Upper lobe of right lung (tissue), 1 donor: ENCODE measurements at regions not wholly inside any gene's neighbourhood (a gene's known extent, or its start where the extent isn't known, plus 50 kb on each side); places are given as distances from the start of the nearest gene placed in this dataset.

Source experiments
- ATAC-seq: fragments of 200-7000 bp; cut with Tn5 transposase; one replicate; pipeline ENCODE4 v1.9.1; 2020; ENCODE audit warnings: mild to moderate bottlenecking, moderate library complexity
- DNase-seq: peaks from one replicate; pipeline ENCODE4 v3.0.0-alpha.2; 2020
- H3K27ac ChIP-seq: fragments of 200-600 bp; one replicate; pipeline ENCODE4 v1.8.0; 2022
- H3K27me3 ChIP-seq: fragments of 200-600 bp; one replicate; pipeline ENCODE4 v1.8.0; 2022; ENCODE audit warnings: mild to moderate bottlenecking
- H3K36me3 ChIP-seq: fragments of 200-600 bp; one replicate; pipeline ENCODE4 v1.8.0; 2022
- H3K4me1 ChIP-seq: fragments of 200-600 bp; one replicate; pipeline ENCODE4 v1.8.0; 2022
- H3K4me3 ChIP-seq: fragments of 200-600 bp; one replicate; pipeline ENCODE4 v1.8.0; 2022; ENCODE audit warnings: mild to moderate bottlenecking
- H3K9me3 ChIP-seq: fragments of 200-600 bp; one replicate; pipeline ENCODE4 v1.8.0; 2022
- CTCF ChIP-seq: fragments of 200-600 bp; IDR thresholded peaks from one replicate; pipeline ENCODE4 v1.8.0; 2022; ENCODE audit warnings: antibody characterized with exemption
- intact Hi-C: fragments of 100-400 bp; cut with DNase I; formaldehyde crosslinking; loops from one replicate; pipeline ENCODE4 v1.11.0; 2022
- donor health status: DM: no; HTN: yes; CAD: no; lungs with severe emphysema.

- Histone ChIP-seq H3K4me1 (no peaks in the 10 kb centered on the region), H3K9me3 (no peaks in the 10 kb centered on the region), H3K4me3 (no peak overlapping the region), H3K36me3 (no peaks in the 10 kb centered on the region), H3K27ac (no peak overlapping the region), H3K27me3 (no peaks in the 10 kb centered on the region)
- no peak for TF ChIP-seq CTCF
- ATAC-seq: no peak
- DNase-seq: no peak
- intact Hi-C loops: no loop called here
These were observed 374.4 kb upstream of the PDE4D start for GRCh38 chr5:60267907-60268306.

DNA sequence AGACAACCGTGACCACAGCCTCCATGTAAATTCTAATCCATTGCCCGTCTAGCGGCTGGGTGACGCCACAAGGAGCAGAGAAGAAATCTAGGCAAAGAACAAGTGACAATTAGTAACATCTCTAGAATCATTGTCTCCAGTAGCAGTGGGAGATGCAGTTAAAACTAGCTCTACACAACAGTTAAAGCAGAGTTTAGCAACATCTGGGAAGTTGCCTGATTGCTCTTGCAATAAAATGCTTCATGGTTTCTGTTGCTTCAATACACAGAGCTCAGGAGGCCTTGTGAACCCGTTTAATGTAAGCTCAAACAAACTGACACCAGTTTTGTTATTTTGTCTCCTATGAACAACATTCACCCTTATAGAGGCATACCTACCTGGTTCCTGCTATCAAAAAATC lies 369.8 kb upstream of the PDE4D start:
- intact Hi-C loops: no loop called here
- H3K27me3 ChIP-seq: no peaks in the 10 kb centered on the region
- H3K36me3 ChIP-seq: no peaks in the 10 kb centered on the region
- no peak overlapping the region for H3K4me3 ChIP-seq
- no peak for DNase-seq
- TF ChIP-seq CTCF: no peak
- H3K27ac ChIP-seq: no peak overlapping the region
- no peaks in the 10 kb centered on the region for H3K9me3 ChIP-seq
- no peaks in the 10 kb centered on the region for H3K4me1 ChIP-seq
- ATAC-seq: no peak

GRCh38 chr5:60262576-60263295 lies 369.2 kb upstream of the PDE4D start:
- DNase-seq: no peak
- intact Hi-C loops: no loop called here
- H3K4me1 ChIP-seq: no peaks in the 10 kb centered on the region
- H3K9me3 ChIP-seq: no peaks in the 10 kb centered on the region
- no peak overlapping the region for H3K4me3 ChIP-seq
- peak; percentile 31 for ATAC-seq
- TF ChIP-seq CTCF: no peak
- H3K36me3 ChIP-seq: no peaks in the 10 kb centered on the region
- no peaks in the 10 kb centered on the region for H3K27me3 ChIP-seq
- no peak overlapping the region for H3K27ac ChIP-seq

DNA sequence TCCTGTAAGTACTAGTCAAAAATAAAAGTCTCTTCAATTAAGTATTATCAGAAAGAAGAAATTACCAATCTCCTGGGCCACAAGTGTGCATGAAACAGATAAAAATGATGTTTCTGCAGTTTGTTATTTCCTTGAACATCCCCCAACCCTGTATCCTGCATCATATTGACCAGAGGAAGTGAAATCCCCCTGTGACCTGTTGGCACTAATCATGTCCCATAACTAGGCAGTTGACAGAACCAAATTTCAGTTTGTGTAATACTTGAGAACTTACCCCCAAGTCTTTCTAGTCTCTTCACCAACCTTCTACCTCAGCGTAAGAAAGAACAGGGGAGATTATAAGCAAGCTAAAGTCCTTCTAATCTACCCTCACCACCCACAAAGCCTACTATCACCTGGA lies 368.2 kb upstream of the PDE4D start:
- TF ChIP-seq CTCF: no peak

DNA sequence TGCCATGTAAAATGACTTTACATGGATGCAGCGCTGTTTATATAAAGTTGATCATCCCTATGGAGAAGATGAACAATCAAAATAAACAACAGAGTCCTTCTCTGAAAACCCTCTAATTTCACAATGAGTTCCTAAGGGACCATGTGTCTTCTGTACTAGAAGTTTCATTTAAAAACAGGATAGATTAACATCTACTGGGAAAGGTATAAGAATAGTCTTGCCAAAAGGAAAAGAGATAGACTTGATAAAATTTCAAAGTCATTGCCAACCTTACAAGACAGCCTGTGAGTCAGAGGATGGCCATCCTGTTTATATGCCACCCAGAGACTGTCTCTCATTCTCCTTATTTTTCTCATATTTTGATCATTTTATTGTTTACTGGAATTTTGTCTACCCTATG lies 367.1 kb upstream of the PDE4D start:
- ATAC-seq (no peak), DNase-seq (no peak)
- TF ChIP-seq CTCF: no peak
- Histone ChIP-seq H3K36me3 (no peaks in the 10 kb centered on the region), H3K9me3 (no peaks in the 10 kb centered on the region), H3K4me1 (no peaks in the 10 kb centered on the region), H3K27ac (no peak overlapping the region), H3K4me3 (no peak overlapping the region), H3K27me3 (no peaks in the 10 kb centered on the region)
- intact Hi-C loops: no loop called here

More for the DNA sequence above, 368.2 kb upstream of the PDE4D start:
- Histone ChIP-seq H3K9me3 (no peaks in the 10 kb centered on the region), H3K27me3 (no peaks in the 10 kb centered on the region), H3K27ac (no peak overlapping the region), H3K36me3 (no peaks in the 10 kb centered on the region), H3K4me3 (no peak overlapping the region), H3K4me1 (no peaks in the 10 kb centered on the region)
- DNase-seq: no peak
- intact Hi-C loops: no loop called here
- ATAC-seq: no peak

DNA sequence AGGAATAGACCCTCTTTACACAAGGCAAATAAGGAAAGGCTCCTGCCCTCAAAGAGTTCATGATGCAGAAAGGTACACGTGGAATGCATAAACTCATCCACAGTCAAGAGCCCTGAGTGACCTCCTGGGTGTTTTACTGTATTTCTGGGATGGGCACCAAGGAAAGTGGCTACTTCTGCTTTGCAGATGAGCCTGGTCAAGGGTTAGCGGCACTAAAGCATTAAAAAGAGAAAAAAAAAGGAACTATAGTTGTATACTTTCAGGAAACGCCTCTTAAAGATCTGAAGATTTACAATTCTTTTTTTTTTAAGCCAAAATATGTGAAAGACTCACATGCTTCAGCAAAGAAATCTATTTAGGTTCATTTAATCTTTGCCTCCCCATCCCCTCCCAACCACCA lies 366.2 kb upstream of the PDE4D start:
- Histone ChIP-seq H3K27ac (no peak overlapping the region), H3K27me3 (no peaks in the 10 kb centered on the region), H3K4me1 (no peaks in the 10 kb centered on the region), H3K4me3 (no peak overlapping the region), H3K9me3 (no peaks in the 10 kb centered on the region), H3K36me3 (no peaks in the 10 kb centered on the region)
- DNase-seq (no peak), ATAC-seq (peak; percentile 72)
- TF ChIP-seq CTCF: no peak
- intact Hi-C loops: no loop called here
